Body of pancreas (tissue), 4 donors: ENCODE measurements at regions not wholly inside any gene's neighbourhood (a gene's known extent, or its start where the extent isn't known, plus 50 kb on each side); places are given as distances from the start of the nearest gene placed in this dataset.

Experiments used
- ATAC-seq: fragments of 150-250 bp; one replicate; pipeline ENCODE4 v1.9.1; 2016
- DNase-seq, 4 donors: peaks; one replicate each; pipeline ENCODE4 v3.0.0-alpha.2; 2019
- H3K27ac ChIP-seq, 4 donors: fragments of 200-600 bp; sonication (generic); 1 replicate in 3 of 4; 2 replicates in 1 of 4; pipeline versions ENCODE4 v1.5.1 to v1.6.1; 2016 to 2019; ENCODE audit warnings: mild to moderate bottlenecking in 1 of 4, mixed read lengths in 1 of 4, moderate library complexity in 1 of 4
- H3K27me3 ChIP-seq, 2 donors: fragments of 200-600 bp; sonication (generic); one replicate each; pipeline ENCODE4 v1.6.0; 2016; ENCODE audit warnings: mild to moderate bottlenecking in 1 of 2
- H3K36me3 ChIP-seq, 2 donors: fragments of 200-600 bp; sonication (generic); replicated peaks in 1 of 2; 2 replicates each; pipeline ENCODE4 v1.5.1; 2016; ENCODE audit warnings: low read depth in 2 of 2; ENCODE audit not compliant: insufficient read depth in 1 of 2
- H3K4me1 ChIP-seq: fragments of 200-600 bp; sonication (generic); one replicate; pipeline ENCODE4 v1.6.0; 2016
- H3K4me3 ChIP-seq, 2 donors: fragments of 200-600 bp; sonication (generic); 1 replicate in 1 of 2; 2 replicates in 1 of 2; pipeline ENCODE4 v1.5.1; 2016 to 2019
- H3K9me3 ChIP-seq, 3 donors: fragments of 200-600 bp; sonication (generic); 1 replicate in 2 of 3; 2 replicates in 1 of 3; pipeline ENCODE4 v1.5.1; 2016
- POLR2A ChIP-seq, 3 donors: fragments of 450-650 bp; IDR thresholded peaks; one replicate each; pipeline ENCODE4 v1.6.1; 2016; ENCODE audit warnings: antibody characterized with exemption in 3 of 3, mild to moderate bottlenecking in 2 of 3
- WGBS, 2 donors: methylation state at CpG; one replicate each; pipeline ENCODE4 v1.1.5; 2017; 5-methylcytosine and 5-hydroxymethylcytosine counted together
- intact Hi-C: fragments of 100-400 bp; cut with DNase I; formaldehyde crosslinking; loops from one replicate; pipeline ENCODE4 v1.15.1; 2023
- TF ChIP-seq, protein P1 (sequence below), 7 experiments: fragments of 450-650 bp in 4 of 7; fragments of 200-600 bp in 3 of 7; sonication (generic) in 3 of 7; IDR thresholded peaks; one replicate each; pipeline ENCODE4 v1.5.1; 2016 to 2019; ENCODE audit warnings: antibody characterized with exemption in 7 of 7

DNA sequence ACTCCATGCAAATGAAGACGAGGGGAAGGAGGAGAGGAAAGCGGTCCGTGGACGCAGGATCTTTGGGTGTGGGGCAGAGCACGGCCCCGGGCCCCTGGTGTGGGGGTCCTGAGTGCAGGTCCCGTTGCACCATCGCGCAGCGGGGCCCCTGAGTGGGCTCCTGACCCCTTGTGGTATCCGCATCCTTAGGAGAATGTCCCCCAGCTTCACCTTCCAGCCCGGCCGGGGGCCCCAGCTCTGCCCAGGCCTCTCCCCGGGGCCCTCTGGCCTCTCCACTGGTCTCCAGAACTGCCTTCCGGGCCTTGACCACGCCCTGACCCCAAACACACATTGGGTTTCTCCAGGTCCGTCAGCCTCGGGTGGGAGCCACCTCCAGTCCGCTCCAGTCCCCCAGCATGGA lies 431.8 kb upstream of the SALL3 start:
- Histone ChIP-seq H3K27ac (no peak overlapping the region), H3K36me3 (no peaks in the 10 kb centered on the region), H3K27me3 (no peaks in the 10 kb centered on the region), H3K4me1 (peaks cover 11% of the 10 kb centered on the region), H3K9me3 (no peaks in the 10 kb centered on the region), H3K4me3 (no peak overlapping the region)
- 84 to 85% methylated on average over 18 of the region's 19 CpGs for WGBS, 2 donors
- TF ChIP-seq, protein P1, sequence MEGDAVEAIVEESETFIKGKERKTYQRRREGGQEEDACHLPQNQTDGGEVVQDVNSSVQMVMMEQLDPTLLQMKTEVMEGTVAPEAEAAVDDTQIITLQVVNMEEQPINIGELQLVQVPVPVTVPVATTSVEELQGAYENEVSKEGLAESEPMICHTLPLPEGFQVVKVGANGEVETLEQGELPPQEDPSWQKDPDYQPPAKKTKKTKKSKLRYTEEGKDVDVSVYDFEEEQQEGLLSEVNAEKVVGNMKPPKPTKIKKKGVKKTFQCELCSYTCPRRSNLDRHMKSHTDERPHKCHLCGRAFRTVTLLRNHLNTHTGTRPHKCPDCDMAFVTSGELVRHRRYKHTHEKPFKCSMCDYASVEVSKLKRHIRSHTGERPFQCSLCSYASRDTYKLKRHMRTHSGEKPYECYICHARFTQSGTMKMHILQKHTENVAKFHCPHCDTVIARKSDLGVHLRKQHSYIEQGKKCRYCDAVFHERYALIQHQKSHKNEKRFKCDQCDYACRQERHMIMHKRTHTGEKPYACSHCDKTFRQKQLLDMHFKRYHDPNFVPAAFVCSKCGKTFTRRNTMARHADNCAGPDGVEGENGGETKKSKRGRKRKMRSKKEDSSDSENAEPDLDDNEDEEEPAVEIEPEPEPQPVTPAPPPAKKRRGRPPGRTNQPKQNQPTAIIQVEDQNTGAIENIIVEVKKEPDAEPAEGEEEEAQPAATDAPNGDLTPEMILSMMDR (IDR thresholded peaks at IDR 0.05) = no peak
- TF ChIP-seq POLR2A (IDR thresholded peaks at IDR 0.05) = no peak
- intact Hi-C loops = no loop called here
- no peak for DNase-seq
- no peak for ATAC-seq

DNA sequence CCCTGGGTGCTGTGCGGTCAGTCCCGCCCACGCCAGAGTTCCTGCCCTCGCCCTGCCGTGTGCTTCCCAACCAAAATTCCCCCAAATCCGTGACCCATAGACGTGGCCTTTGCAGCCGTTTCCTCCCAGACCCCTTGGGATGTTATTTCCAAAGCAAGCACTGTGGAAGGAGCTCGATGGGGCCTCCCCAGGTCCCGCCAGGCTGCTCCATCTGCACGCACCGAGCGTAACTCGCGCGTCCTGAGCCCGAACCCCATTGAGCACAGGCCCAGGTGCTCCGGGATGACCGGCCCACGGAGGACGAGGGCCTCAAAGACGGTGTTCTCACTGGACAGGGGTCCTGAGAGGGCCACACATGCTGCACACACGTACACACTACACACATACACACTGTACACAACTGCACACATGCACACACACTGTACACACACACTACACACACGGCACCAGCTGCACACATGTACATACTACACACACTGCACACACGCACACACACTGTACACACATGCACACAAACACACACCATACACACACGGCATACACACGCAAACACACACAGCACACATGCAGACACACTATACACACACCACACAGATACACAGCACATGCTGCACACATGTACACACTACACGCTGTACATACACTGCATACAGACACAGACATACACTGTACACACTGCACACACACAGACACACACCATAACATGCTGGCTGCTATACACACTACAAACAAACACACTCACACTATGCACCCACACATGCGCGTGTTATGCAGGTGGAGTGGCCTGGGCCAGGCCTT lies 431.2 kb upstream of the SALL3 start:
- peaks cover 4% of the 10 kb centered on the region for H3K4me1 ChIP-seq
- H3K36me3 ChIP-seq = no peaks in the 10 kb centered on the region
- intact Hi-C loops = no loop called here
- WGBS, 2 donors = 87 to 92% methylated on average over 30 of the region's 30 CpGs
- no peak overlapping the region for H3K27ac ChIP-seq
- TF ChIP-seq POLR2A (IDR thresholded peaks at IDR 0.05) = no peak
- TF ChIP-seq, protein P1 (IDR thresholded peaks at IDR 0.05) = no peak
- H3K4me3 ChIP-seq = no peak overlapping the region
- no peaks in the 10 kb centered on the region for H3K9me3 ChIP-seq
- DNase-seq (no peak), ATAC-seq (no peak)
- H3K27me3 ChIP-seq = no peaks in the 10 kb centered on the region

DNA sequence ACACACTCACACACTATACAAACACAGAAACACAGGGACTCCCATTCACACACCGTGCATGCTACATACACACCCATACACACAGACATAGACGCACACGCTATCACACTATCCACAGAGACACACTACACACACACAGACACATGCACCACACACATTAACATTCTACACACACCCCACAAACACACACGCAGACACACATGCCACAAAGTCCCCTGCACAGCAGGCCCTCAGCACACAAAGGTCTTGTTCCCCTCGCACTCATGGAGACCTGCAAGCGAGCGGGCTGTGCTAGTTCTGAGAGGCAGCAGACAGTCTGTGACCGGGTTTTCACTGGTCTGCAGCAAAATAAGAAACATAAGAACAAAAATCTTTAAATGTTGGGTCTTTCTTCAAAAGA lies 429.6 kb upstream of the SALL3 start:
- no peaks in the 10 kb centered on the region for H3K27me3 ChIP-seq
- WGBS, 2 donors = 72 to 85% methylated on average over 8 of the region's 8 CpGs
- H3K27ac ChIP-seq = no peak overlapping the region
- ATAC-seq (no peak), DNase-seq (no peak)
- no peaks in the 10 kb centered on the region for H3K36me3 ChIP-seq
- H3K4me3 ChIP-seq = no peak overlapping the region
- no peaks in the 10 kb centered on the region for H3K4me1 ChIP-seq
- H3K9me3 ChIP-seq = no peaks in the 10 kb centered on the region
- intact Hi-C loops = no loop called here
- no peak for TF ChIP-seq POLR2A (IDR thresholded peaks at IDR 0.05)
- TF ChIP-seq, protein P1 (IDR thresholded peaks at IDR 0.05) = no peak

DNA sequence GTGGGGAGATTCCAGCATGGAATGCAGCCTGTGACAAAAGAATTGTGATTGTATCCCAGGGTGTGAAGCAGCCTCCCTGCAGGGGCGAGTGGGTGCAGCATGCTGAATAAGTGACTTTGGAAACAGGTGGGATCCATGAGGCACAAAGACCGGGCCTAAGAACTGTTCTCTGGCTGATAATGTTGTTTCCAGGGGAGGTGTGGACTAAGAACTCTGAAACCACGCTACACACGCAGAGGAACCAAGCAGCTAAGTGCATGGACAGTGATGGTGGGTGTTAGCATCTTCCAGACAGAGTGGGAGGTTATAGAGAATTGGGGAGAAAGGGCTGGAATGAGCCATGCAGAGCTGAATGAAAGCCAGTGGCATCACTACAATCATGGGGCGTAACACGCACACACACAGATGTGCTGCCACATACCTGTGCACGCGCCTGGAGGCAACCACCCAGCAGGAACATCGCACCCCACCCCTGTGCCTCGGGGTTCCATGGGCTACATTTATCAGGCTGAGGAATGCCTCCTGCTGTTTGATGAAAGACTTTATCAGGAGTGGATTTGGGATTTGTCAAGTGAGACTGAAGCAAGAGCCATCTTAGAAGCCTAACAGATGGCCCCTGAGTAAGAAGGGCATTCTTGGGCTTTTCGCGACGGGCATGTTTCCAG lies 424.5 kb upstream of the SALL3 start:
- intact Hi-C loops = no loop called here

More for the DNA sequence above, 424.5 kb upstream of the SALL3 start:
- Histone ChIP-seq H3K4me3 (no peak overlapping the region), H3K9me3 (no peaks in the 10 kb centered on the region), H3K4me1 (no peaks in the 10 kb centered on the region), H3K27me3 (no peaks in the 10 kb centered on the region), H3K27ac (no peak overlapping the region), H3K36me3 (no peaks in the 10 kb centered on the region)
- 70 to 82% methylated on average over 9 to 13 of the region's 13 CpGs for WGBS, 2 donors
- ATAC-seq (no peak), DNase-seq (no peak)
- no peak for TF ChIP-seq POLR2A (IDR thresholded peaks at IDR 0.05)
- TF ChIP-seq, protein P1 (IDR thresholded peaks at IDR 0.05) = no peak
